ENCODE measurements at regions not wholly inside any gene's neighbourhood (a gene's known extent, or its start where the extent isn't known, plus 50 kb on each side); places are given as distances from the start of the nearest gene placed in this dataset.

DNA sequence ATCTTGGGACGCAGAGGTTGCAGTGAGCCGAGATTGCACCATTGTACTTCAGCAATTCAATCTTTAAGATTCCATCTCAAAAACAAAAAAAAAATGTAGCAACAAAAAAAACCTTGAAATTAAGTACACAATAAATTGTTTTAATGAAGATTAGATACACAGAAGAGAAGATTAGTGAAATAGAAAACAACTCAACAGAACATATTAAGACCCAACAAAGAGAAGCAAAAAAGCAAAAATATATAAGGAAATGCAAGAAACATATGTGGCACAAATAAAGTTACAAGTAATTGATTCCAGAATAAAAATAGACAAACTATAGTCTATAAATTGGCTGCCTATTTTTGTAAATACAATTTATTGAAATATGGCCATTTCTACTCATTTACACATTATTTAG lies 445.2 kb downstream of the EPM2A start:
- Histone ChIP-seq H3K9me3 (ENCODE audit: control insufficient read depth in 1 of 2, low read length in 2 of 2) (peaks cover 0 to 2% of the 10 kb centered on the region in 2 donors), H3K27ac (ENCODE audit: low read length) (no peak overlapping the region), H3K36me3 (ENCODE audit: control insufficient read depth in 1 of 2, insufficient read depth in 2 of 2, low read length in 2 of 2) (no peaks in the 10 kb centered on the region), H3K4me1 (ENCODE audit: control insufficient read depth in 1 of 2, insufficient read depth in 2 of 2, low read length in 2 of 2) (no peaks in the 10 kb centered on the region), H3K4me3 (ENCODE audit: low read depth in 1 of 2, low read length in 2 of 2) (no peak overlapping the region), H3K27me3 (ENCODE audit: low read depth, low read length) (no peaks in the 10 kb centered on the region)

DNA sequence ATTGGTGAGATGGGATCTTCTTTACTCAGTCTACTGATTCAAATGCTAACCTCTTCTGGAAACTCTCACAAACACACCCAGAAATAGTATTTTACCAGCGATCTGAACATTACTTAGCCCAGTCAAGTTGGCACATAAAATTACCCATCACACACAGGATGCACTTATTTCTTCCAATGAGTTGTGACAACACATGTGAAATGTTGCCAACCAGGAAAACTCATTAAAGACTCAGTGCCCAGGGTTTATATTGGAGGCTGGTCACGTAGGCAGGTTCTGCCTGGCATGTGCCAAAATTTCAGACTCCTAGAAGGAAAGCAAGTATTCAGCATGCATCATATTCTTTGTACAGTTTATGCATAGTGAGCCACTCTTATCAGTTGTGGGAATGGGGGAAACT lies 443.3 kb downstream of the EPM2A start:
- Histone ChIP-seq H3K4me3 (ENCODE audit: low read depth in 1 of 2, low read length in 2 of 2) (no peak overlapping the region), H3K27ac (ENCODE audit: low read length) (no peak overlapping the region), H3K4me1 (ENCODE audit: control insufficient read depth in 1 of 2, insufficient read depth in 2 of 2, low read length in 2 of 2) (no peaks in the 10 kb centered on the region), H3K9me3 (ENCODE audit: control insufficient read depth in 1 of 2, low read length in 2 of 2) (peaks cover 0 to 2% of the 10 kb centered on the region in 2 donors), H3K36me3 (ENCODE audit: control insufficient read depth in 1 of 2, insufficient read depth in 2 of 2, low read length in 2 of 2) (no peaks in the 10 kb centered on the region), H3K27me3 (ENCODE audit: low read depth, low read length) (no peaks in the 10 kb centered on the region)

DNA sequence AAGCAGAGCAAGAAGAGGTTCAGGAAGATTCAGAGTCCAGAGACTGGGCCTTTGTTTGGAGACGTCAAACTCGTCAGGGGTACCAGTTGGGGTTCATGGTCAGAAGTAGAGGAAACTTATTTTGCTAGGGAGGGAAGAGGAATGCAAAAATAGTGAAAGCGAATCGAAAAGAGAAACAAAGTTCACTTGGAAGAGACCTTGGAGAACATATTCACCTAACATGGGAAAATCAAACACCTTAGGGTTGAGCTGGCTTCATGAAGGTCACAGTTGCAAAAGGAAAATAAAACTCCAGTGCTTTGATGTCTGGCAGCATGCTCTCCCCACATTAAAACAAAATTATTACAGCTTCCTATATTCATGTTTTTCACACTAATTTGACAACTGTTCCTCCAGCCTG lies 440.4 kb downstream of the EPM2A start:
- Histone ChIP-seq H3K4me3 (ENCODE audit: low read depth in 1 of 2, low read length in 2 of 2) (no peak overlapping the region), H3K36me3 (ENCODE audit: control insufficient read depth in 1 of 2, insufficient read depth in 2 of 2, low read length in 2 of 2) (no peaks in the 10 kb centered on the region), H3K9me3 (ENCODE audit: control insufficient read depth in 1 of 2, low read length in 2 of 2) (no peaks in the 10 kb centered on the region)

DNA sequence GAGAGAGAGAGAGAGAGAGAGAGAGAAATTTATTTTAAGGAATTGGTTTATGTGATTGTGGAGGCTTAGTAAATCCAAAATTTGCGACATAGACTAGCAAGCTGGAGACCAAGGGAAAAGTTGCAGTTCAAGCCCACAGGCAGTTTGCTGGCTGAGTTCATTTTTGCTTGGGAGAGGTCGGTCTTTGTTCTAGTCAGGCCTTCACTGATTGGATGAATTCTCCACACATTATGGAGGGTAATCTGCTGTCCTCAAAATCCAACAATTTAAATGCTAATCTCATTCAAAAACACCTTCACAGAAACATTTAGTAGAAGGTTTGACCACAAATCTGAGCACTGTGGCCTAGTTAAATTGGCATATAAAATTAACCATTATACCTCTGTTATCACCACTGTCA lies 439.6 kb downstream of the EPM2A start:
- no peaks in the 10 kb centered on the region for H3K4me1 ChIP-seq (ENCODE audit: control insufficient read depth in 1 of 2, insufficient read depth in 2 of 2, low read length in 2 of 2)
- no peak overlapping the region for H3K4me3 ChIP-seq (ENCODE audit: low read depth in 1 of 2, low read length in 2 of 2)
- no peaks in the 10 kb centered on the region for H3K27me3 ChIP-seq (ENCODE audit: low read depth, low read length)
- H3K36me3 ChIP-seq (ENCODE audit: control insufficient read depth in 1 of 2, insufficient read depth in 2 of 2, low read length in 2 of 2): no peaks in the 10 kb centered on the region
- no peak overlapping the region for H3K27ac ChIP-seq (ENCODE audit: low read length)
- no peaks in the 10 kb centered on the region for H3K9me3 ChIP-seq (ENCODE audit: control insufficient read depth in 1 of 2, low read length in 2 of 2)

More for the DNA sequence above, 440.4 kb downstream of the EPM2A start:
- H3K4me1 ChIP-seq (ENCODE audit: control insufficient read depth in 1 of 2, insufficient read depth in 2 of 2, low read length in 2 of 2): no peaks in the 10 kb centered on the region
- H3K27ac ChIP-seq (ENCODE audit: low read length): no peak overlapping the region
- H3K27me3 ChIP-seq (ENCODE audit: low read depth, low read length): no peaks in the 10 kb centered on the region

DNA sequence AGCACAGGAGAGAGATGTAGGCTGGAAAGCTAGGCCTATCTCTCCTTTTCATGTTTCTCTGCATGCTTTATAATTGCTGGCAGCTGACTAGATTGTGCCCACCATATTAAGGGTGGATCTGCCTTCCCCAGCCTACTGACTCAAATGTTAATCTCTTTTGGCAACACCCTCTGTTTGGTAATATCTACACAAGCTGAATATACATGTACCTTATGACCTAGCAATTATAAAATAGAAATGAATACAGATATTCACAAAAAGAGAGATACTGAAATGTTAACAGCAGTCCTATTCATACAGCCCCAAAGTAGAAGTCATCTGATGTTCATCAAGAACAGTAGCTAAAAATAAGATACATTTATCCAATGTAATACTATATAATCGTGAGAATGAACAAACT lies 429.6 kb downstream of the EPM2A start:
- no peak overlapping the region for H3K4me3 ChIP-seq (ENCODE audit: low read depth in 1 of 2, low read length in 2 of 2)
- no peaks in the 10 kb centered on the region for H3K4me1 ChIP-seq (ENCODE audit: control insufficient read depth in 1 of 2, insufficient read depth in 2 of 2, low read length in 2 of 2)
- H3K27me3 ChIP-seq (ENCODE audit: low read depth, low read length): no peaks in the 10 kb centered on the region

DNA sequence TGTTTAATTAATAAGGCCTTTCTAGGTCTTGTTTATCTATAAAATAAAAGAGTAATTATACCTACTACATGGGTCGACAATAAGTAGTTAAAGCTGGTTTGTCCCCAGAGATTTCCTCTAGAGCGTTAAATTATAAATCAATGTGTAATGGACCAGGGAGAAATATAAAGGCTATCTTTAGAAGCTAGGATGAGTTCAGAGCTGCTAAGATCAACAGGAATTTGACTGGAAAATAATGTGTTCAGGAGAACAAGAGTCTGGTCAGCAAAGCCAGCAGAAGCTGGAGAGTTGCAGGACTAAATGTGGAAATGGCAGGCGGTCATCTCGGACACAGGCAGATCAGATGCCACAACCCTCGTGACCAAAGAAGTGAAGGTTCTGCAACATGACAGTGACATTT lies 428.8 kb downstream of the EPM2A start:
- no peak overlapping the region for H3K4me3 ChIP-seq (ENCODE audit: low read depth in 1 of 2, low read length in 2 of 2)
- no peaks in the 10 kb centered on the region for H3K27me3 ChIP-seq (ENCODE audit: low read depth, low read length)
- H3K36me3 ChIP-seq (ENCODE audit: control insufficient read depth in 1 of 2, insufficient read depth in 2 of 2, low read length in 2 of 2): no peaks in the 10 kb centered on the region
- no peak overlapping the region for H3K27ac ChIP-seq (ENCODE audit: low read length)
- no peaks in the 10 kb centered on the region for H3K4me1 ChIP-seq (ENCODE audit: control insufficient read depth in 1 of 2, insufficient read depth in 2 of 2, low read length in 2 of 2)
- H3K9me3 ChIP-seq (ENCODE audit: control insufficient read depth in 1 of 2, low read length in 2 of 2): no peaks in the 10 kb centered on the region

More for the DNA sequence above, 429.6 kb downstream of the EPM2A start:
- Histone ChIP-seq H3K27ac (ENCODE audit: low read length) (no peak overlapping the region), H3K9me3 (ENCODE audit: control insufficient read depth in 1 of 2, low read length in 2 of 2) (no peaks in the 10 kb centered on the region), H3K36me3 (ENCODE audit: control insufficient read depth in 1 of 2, insufficient read depth in 2 of 2, low read length in 2 of 2) (no peaks in the 10 kb centered on the region)

DNA sequence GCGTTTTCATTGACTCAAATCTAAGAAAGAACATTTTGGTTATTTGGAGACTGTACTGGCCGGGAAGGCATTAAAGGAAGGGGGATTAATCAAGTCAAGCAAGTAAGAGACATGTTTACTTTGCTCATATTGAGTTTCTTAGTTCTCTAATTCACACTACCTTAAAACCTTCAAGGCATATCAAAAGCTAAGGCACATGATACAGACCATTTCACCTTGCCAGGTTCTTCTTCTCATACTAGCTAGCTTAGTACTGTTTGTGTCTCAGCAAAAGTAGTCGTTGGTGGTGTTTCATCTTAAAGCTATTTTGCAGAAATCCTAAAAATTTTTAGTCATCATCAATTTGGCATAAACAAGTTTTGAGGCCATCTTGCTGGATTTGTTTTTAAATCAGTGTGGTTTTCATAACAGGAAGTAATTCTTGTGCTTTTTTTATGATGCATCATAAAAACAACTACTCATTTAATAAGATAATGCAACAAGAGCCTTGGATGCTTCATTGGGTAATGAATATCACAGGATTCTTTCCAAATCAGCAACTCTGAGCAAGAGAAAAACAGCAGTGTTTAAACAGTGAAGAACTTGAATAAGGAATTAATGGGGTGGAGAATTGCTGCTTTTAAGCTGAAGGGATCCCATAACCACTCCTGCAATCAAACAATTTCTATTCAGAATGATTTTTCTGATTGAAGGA lies 425.3 kb downstream of the EPM2A start:
- H3K4me1 ChIP-seq (ENCODE audit: control insufficient read depth in 1 of 2, insufficient read depth in 2 of 2, low read length in 2 of 2): no peaks in the 10 kb centered on the region
- no peak overlapping the region for H3K27ac ChIP-seq (ENCODE audit: low read length)
- H3K4me3 ChIP-seq (ENCODE audit: low read depth in 1 of 2, low read length in 2 of 2): no peak overlapping the region
- no peaks in the 10 kb centered on the region for H3K36me3 ChIP-seq (ENCODE audit: control insufficient read depth in 1 of 2, insufficient read depth in 2 of 2, low read length in 2 of 2)
- no peaks in the 10 kb centered on the region for H3K27me3 ChIP-seq (ENCODE audit: low read depth, low read length)
- H3K9me3 ChIP-seq (ENCODE audit: control insufficient read depth in 1 of 2, low read length in 2 of 2): no peaks in the 10 kb centered on the region

DNA sequence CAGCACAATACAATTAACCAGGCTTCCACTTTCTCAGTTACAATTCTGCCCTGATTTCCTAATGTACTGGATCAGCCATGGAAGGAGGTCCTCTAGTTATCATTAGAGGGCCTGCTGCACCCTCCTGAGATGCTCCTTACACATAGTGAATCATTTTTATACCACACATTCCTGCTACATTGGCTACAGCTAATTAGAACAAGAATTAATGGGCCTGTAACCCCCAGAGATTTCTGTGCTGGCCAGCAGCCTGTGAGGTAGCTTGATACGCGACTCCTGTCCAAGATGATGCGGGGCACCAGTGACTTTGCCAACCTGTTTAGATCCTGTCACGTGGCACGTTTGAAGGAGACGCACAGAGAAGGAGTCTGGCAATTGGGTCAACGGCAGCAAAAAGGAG lies 422.8 kb downstream of the EPM2A start:
- no peaks in the 10 kb centered on the region for H3K9me3 ChIP-seq (ENCODE audit: control insufficient read depth in 1 of 2, low read length in 2 of 2)
- H3K4me3 ChIP-seq (ENCODE audit: low read depth in 1 of 2, low read length in 2 of 2): no peak overlapping the region
- H3K27me3 ChIP-seq (ENCODE audit: low read depth, low read length): no peaks in the 10 kb centered on the region
- H3K27ac ChIP-seq (ENCODE audit: low read length): no peak overlapping the region
- H3K36me3 ChIP-seq (ENCODE audit: control insufficient read depth in 1 of 2, insufficient read depth in 2 of 2, low read length in 2 of 2): no peaks in the 10 kb centered on the region
- no peaks in the 10 kb centered on the region for H3K4me1 ChIP-seq (ENCODE audit: control insufficient read depth in 1 of 2, insufficient read depth in 2 of 2, low read length in 2 of 2)

DNA sequence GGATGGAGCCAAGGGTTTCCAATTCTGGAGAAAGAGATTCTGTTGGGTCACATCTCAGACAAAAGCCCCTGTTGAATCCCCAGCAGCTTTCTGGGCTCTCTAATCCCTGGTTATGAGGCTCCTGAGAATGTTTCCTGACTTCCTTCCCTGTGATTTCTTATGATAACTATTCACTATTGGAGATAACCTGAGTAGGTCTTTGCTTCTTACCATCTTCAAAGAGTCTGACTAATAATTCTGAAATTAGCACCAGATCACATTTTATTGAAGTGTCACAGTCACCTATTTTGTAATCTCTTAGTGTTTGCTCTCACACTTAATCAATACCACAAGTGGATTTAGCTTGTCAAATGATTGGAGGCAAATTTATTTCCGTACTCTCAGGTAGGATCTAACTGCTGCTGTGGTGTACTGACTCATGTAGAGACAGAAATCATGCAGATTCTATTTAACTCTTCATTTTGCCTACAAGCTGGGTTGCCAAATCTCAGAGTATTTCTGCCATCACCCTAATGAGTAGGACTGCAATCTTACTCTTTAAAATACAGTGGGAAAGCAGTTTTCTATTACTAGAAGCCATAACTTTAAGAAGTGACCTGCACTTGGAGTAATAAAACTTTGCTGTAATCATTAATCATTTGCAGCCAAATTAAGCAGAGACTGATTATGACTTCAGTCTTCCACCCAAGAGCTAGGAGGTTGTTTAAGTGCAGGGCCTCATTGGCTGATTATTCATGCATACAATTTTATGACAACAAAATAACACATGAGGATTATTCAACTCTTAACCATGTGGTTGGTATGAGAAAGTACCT lies 422.1 kb downstream of the EPM2A start:
- Histone ChIP-seq H3K4me3 (ENCODE audit: low read depth in 1 of 2, low read length in 2 of 2) (no peak overlapping the region), H3K9me3 (ENCODE audit: control insufficient read depth in 1 of 2, low read length in 2 of 2) (no peaks in the 10 kb centered on the region), H3K27me3 (ENCODE audit: low read depth, low read length) (no peaks in the 10 kb centered on the region), H3K27ac (ENCODE audit: low read length) (no peak overlapping the region), H3K4me1 (ENCODE audit: control insufficient read depth in 1 of 2, insufficient read depth in 2 of 2, low read length in 2 of 2) (no peaks in the 10 kb centered on the region), H3K36me3 (ENCODE audit: control insufficient read depth in 1 of 2, insufficient read depth in 2 of 2, low read length in 2 of 2) (no peaks in the 10 kb centered on the region)

DNA sequence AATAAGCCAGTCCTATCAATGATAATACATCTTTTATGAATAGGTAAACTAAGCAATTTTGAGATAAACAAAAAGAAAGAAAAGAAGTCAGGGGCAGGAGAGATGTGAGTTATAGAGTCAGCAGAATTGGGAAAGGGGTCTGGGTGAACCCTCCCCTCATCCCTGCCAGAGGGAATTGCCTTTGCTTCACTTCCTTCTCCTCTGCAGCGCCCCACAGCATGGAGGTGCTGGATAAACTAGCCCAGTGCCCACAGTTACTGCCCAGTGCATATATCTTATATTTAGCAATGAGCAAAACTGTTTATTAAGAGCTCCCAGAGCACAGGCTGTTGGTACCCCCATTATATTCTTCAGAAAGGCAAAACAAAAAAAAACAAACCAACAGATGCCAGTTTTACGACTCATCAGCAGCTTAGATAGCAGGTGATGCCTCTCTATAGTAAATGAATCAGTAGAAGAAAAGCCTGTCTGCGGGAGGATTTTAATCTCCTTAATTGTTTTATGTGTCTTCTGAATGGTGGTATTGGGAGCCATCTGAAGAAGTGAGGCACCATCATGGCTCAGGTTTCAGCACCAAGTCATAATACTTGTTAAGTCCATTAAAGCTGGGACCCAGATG lies 419.2 kb downstream of the EPM2A start:
- H3K9me3 ChIP-seq (ENCODE audit: control insufficient read depth in 1 of 2, low read length in 2 of 2): no peaks in the 10 kb centered on the region
- H3K4me1 ChIP-seq (ENCODE audit: control insufficient read depth in 1 of 2, insufficient read depth in 2 of 2, low read length in 2 of 2): no peaks in the 10 kb centered on the region
- no peak overlapping the region for H3K4me3 ChIP-seq (ENCODE audit: low read depth in 1 of 2, low read length in 2 of 2)
- no peaks in the 10 kb centered on the region for H3K36me3 ChIP-seq (ENCODE audit: control insufficient read depth in 1 of 2, insufficient read depth in 2 of 2, low read length in 2 of 2)
- H3K27ac ChIP-seq (ENCODE audit: low read length): no peak overlapping the region
- no peaks in the 10 kb centered on the region for H3K27me3 ChIP-seq (ENCODE audit: low read depth, low read length)

DNA sequence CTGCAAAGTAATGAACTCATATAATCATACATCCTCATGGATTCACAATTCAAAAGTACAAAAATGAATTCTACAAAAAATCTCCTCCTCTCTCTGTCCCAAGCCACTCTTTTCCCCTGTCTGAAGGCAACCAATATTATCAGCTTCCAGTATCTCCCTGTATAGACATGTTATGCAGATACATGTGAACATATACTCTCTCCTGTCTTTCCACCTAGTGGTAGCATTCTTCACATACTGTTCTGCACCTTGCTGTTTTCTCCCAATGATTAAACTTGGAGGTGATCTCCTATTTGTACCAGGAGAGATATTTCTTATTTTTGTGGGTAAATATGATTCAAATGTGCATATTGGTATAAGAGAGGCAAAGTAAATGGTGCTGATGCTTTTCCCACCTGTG lies 416.4 kb downstream of the EPM2A start:
- Histone ChIP-seq H3K27ac (ENCODE audit: low read length) (no peak overlapping the region), H3K36me3 (ENCODE audit: control insufficient read depth in 1 of 2, insufficient read depth in 2 of 2, low read length in 2 of 2) (no peaks in the 10 kb centered on the region), H3K9me3 (ENCODE audit: control insufficient read depth in 1 of 2, low read length in 2 of 2) (no peaks in the 10 kb centered on the region), H3K27me3 (ENCODE audit: low read depth, low read length) (no peaks in the 10 kb centered on the region), H3K4me3 (ENCODE audit: low read depth in 1 of 2, low read length in 2 of 2) (no peak overlapping the region), H3K4me1 (ENCODE audit: control insufficient read depth in 1 of 2, insufficient read depth in 2 of 2, low read length in 2 of 2) (no peaks in the 10 kb centered on the region)

Data from muscle layer of duodenum (tissue), 2 donors.